AG04449 (cell line): ENCODE measurements at regions not wholly inside any gene's neighbourhood (a gene's known extent, or its start where the extent isn't known, plus 50 kb on each side); places are given as distances from the start of the nearest gene placed in this dataset.

Source experiments
- CTCF ChIA-PET: fragments of 350-600 bp; formaldehyde crosslinking; extraction: SDS; loops from one replicate; lab custom pipeline; 2021; ENCODE audit warnings: antibody characterized with exemption; lab: Yijun Ruan, JAX
- POLR2A ChIA-PET: fragments of 400-600, 350-600 bp; formaldehyde crosslinking; extraction: SDS; loops from one replicate; lab custom pipeline; 2020; ENCODE audit warnings: antibody characterized with exemption, inconsistent platforms; lab: Yijun Ruan, JAX
- DNase-seq: peaks from one replicate; pipeline ENCODE4 v3.0.0-alpha.2; 2010; ENCODE audit warnings: low read depth, low spot score
- H3K4me3 ChIP-seq: 2 replicates; pipeline ENCODE4 v1.5.1; 2011; ENCODE audit warnings: low read depth, mild to moderate bottlenecking, control low read depth, low read length
- CTCF ChIP-seq: IDR thresholded peaks from one replicate; pipeline ENCODE4 v1.5.1; 2011; ENCODE audit warnings: mild to moderate bottlenecking, moderate library complexity, low read length, control low read depth, inconsistent platforms; ENCODE audit not compliant: insufficient read depth; ENCODE audit errors: missing control alignments

GRCh38 chr4:141410839-141411238, 190.1 kb downstream of the ZNF330 start:
- no peak for TF ChIP-seq CTCF
- ChIA-PET POLR2A (no interaction called here), CTCF (no interaction called here)
- peak; percentile 38 for DNase-seq
- no peak overlapping the region for H3K4me3 ChIP-seq

- no peak overlapping the region for H3K4me3 ChIP-seq
- ChIA-PET CTCF (no interaction called here), POLR2A (no interaction called here)
- no peak for DNase-seq
- TF ChIP-seq CTCF, result no peak
Measured at GRCh38 chr4:141411936-141412335, 191.2 kb downstream of the ZNF330 start.

GRCh38 chr4:141413366-141413765, 192.7 kb downstream of the ZNF330 start:
- CTCF ChIA-PET, result interaction anchor here (0.6 to 0.7 kb wide), 2 partner anchors 11 to 107 kb away, joined by 3 read pairs; no protein-coding TSS in a partner anchor
- POLR2A ChIA-PET, result no interaction called here
- no peak for TF ChIP-seq CTCF
- no peak overlapping the region for H3K4me3 ChIP-seq
- DNase-seq, result no peak

- POLR2A ChIA-PET, result no interaction called here
- DNase-seq, result no peak
- no peak for TF ChIP-seq CTCF
- CTCF ChIA-PET, result interaction anchor here (0.7 to 2.5 kb wide), 2 partner anchors 15 to 108 kb away, joined by 3 to 8 read pairs; no protein-coding TSS in a partner anchor
- no peak overlapping the region for H3K4me3 ChIP-seq
Measured at GRCh38 chr4:141415651-141416050, 195.0 kb downstream of the ZNF330 start.

- H3K4me3 ChIP-seq, result no peak overlapping the region
- TF ChIP-seq CTCF, result no peak
- POLR2A ChIA-PET, result no interaction called here
- no peak for DNase-seq
- CTCF ChIA-PET, result interaction anchor here (2.5 kb wide), 1 partner anchor 15 kb away, joined by 8 read pairs; no protein-coding TSS in a partner anchor
Measured at GRCh38 chr4:141416219-141416618, 195.5 kb downstream of the ZNF330 start.

- ChIA-PET CTCF (no interaction called here), POLR2A (no interaction called here)
- no peak for TF ChIP-seq CTCF
- H3K4me3 ChIP-seq, result no peak overlapping the region
- no peak for DNase-seq
Measured at GRCh38 chr4:141416677-141417363, 196.1 kb downstream of the ZNF330 start.
